HL-60 (cell line): ENCODE measurements at regions not wholly inside any gene's neighbourhood (a gene's known extent, or its start where the extent isn't known, plus 50 kb on each side); places are given as distances from the start of the nearest gene placed in this dataset.

ENCODE experiments used
- GABPA ChIP-seq: IDR thresholded peaks from 2 replicates; pipeline ENCODE4 v1.6.1; 2012; ENCODE audit warnings: low read depth
- REST ChIP-seq: IDR thresholded peaks from 2 replicates; pipeline ENCODE4 v1.6.1; 2012; ENCODE audit warnings: low read depth; ENCODE audit not compliant: insufficient replicate concordance
- TF ChIP-seq, protein P1 (sequence below): IDR thresholded peaks from one replicate; pipeline ENCODE4 v1.5.1; 2011; ENCODE audit warnings: low read length, control low read depth, inconsistent platforms; ENCODE audit not compliant: insufficient read depth

GRCh38 chr10:71157435-71157834 lies 54.9 kb upstream of the UNC5B start:
- TF ChIP-seq, protein P1, sequence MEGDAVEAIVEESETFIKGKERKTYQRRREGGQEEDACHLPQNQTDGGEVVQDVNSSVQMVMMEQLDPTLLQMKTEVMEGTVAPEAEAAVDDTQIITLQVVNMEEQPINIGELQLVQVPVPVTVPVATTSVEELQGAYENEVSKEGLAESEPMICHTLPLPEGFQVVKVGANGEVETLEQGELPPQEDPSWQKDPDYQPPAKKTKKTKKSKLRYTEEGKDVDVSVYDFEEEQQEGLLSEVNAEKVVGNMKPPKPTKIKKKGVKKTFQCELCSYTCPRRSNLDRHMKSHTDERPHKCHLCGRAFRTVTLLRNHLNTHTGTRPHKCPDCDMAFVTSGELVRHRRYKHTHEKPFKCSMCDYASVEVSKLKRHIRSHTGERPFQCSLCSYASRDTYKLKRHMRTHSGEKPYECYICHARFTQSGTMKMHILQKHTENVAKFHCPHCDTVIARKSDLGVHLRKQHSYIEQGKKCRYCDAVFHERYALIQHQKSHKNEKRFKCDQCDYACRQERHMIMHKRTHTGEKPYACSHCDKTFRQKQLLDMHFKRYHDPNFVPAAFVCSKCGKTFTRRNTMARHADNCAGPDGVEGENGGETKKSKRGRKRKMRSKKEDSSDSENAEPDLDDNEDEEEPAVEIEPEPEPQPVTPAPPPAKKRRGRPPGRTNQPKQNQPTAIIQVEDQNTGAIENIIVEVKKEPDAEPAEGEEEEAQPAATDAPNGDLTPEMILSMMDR, result no peak
- TF ChIP-seq GABPA (no peak), REST (no peak)
